Right atrium auricular region (tissue), 2 donors: ENCODE measurements at regions not wholly inside any gene's neighbourhood (a gene's known extent, or its start where the extent isn't known, plus 50 kb on each side); places are given as distances from the start of the nearest gene placed in this dataset.

Source experiments
- DNase-seq: peaks from one replicate; pipeline ENCODE4 v3.0.0-alpha.2; 2019; ENCODE audit warnings: low spot score
- H3K27ac ChIP-seq, 2 donors: fragments of 200-600 bp; sonication (generic); 1 replicate in 1 of 2; 2 replicates in 1 of 2; pipeline ENCODE4 v1.5.1; 2016 to 2019
- H3K27me3 ChIP-seq, 2 donors: fragments of 200-600 bp; sonication (generic); one replicate each; pipeline versions ENCODE4 v1.5.1 to v1.6.0; 2017 to 2019
- H3K36me3 ChIP-seq: fragments of 200-600 bp; sonication (generic); one replicate; pipeline ENCODE4 v1.5.1; 2016
- H3K4me1 ChIP-seq, 2 donors: fragments of 200-600 bp; sonication (generic); one replicate each; pipeline versions ENCODE4 v1.5.1 to v1.6.0; 2017 to 2019
- H3K4me3 ChIP-seq, 2 donors: fragments of 200-600 bp; sonication (generic); 1 replicate in 1 of 2; 2 replicates in 1 of 2; pipeline ENCODE4 v1.5.1; 2017 to 2019; ENCODE audit warnings: mild to moderate bottlenecking in 1 of 2, moderate library complexity in 1 of 2
- H3K9me3 ChIP-seq, 2 donors: fragments of 200-600 bp; sonication (generic); one replicate each; pipeline ENCODE4 v1.5.1; 2019
- CTCF ChIP-seq, 2 donors: fragments of 200-600 bp; sonication (generic); IDR thresholded peaks; one replicate each; pipeline ENCODE4 v1.5.1; 2019; ENCODE audit warnings: antibody characterized with exemption in 2 of 2

- DNase-seq = no peak
- H3K4me1 ChIP-seq = no peaks in the 10 kb centered on the region
- H3K4me3 ChIP-seq = no peak overlapping the region
- H3K9me3 ChIP-seq = no peaks in the 10 kb centered on the region
- no peak overlapping the region for H3K27ac ChIP-seq
- H3K27me3 ChIP-seq = no peaks in the 10 kb centered on the region
- TF ChIP-seq CTCF (IDR thresholded peaks at IDR 0.05) = no peak
- H3K36me3 ChIP-seq = no peaks in the 10 kb centered on the region
Observed at GRCh38 chr2:21944536-21944935, 820.8 kb downstream of the TDRD15 start.

GRCh38 chr2:21945658-21946057 is 821.9 kb downstream of the TDRD15 start:
- Histone ChIP-seq H3K27me3 (no peaks in the 10 kb centered on the region), H3K9me3 (no peaks in the 10 kb centered on the region), H3K36me3 (no peaks in the 10 kb centered on the region), H3K4me3 (no peak overlapping the region), H3K4me1 (no peaks in the 10 kb centered on the region), H3K27ac (no peak overlapping the region)
- TF ChIP-seq CTCF (IDR thresholded peaks at IDR 0.05) = no peak
- no peak for DNase-seq

GRCh38 chr2:21947046-21947445 is 823.3 kb downstream of the TDRD15 start:
- H3K4me3 ChIP-seq = no peak overlapping the region
- H3K27ac ChIP-seq = no peak overlapping the region
- H3K27me3 ChIP-seq = no peaks in the 10 kb centered on the region
- H3K9me3 ChIP-seq = no peaks in the 10 kb centered on the region
- no peak for DNase-seq
- H3K4me1 ChIP-seq = no peaks in the 10 kb centered on the region
- TF ChIP-seq CTCF (IDR thresholded peaks at IDR 0.05) = no peak
- H3K36me3 ChIP-seq = no peaks in the 10 kb centered on the region

GRCh38 chr2:21966139-21966538 is 842.4 kb downstream of the TDRD15 start:
- Histone ChIP-seq H3K4me3 (no peak overlapping the region), H3K27ac (no peak overlapping the region), H3K36me3 (no peaks in the 10 kb centered on the region), H3K27me3 (no peaks in the 10 kb centered on the region), H3K4me1 (no peaks in the 10 kb centered on the region), H3K9me3 (no peaks in the 10 kb centered on the region)
- no peak for TF ChIP-seq CTCF (IDR thresholded peaks at IDR 0.05)
- no peak for DNase-seq

GRCh38 chr2:21970971-21971370 is 847.2 kb downstream of the TDRD15 start:
- H3K9me3 ChIP-seq = no peaks in the 10 kb centered on the region
- no peak for DNase-seq
- TF ChIP-seq CTCF (IDR thresholded peaks at IDR 0.05) = no peak
- H3K36me3 ChIP-seq = no peaks in the 10 kb centered on the region
- H3K27me3 ChIP-seq = no peaks in the 10 kb centered on the region
- H3K4me3 ChIP-seq = no peak overlapping the region
- H3K27ac ChIP-seq = no peak overlapping the region
- no peaks in the 10 kb centered on the region for H3K4me1 ChIP-seq

GRCh38 chr2:21972586-21972985 is 848.8 kb downstream of the TDRD15 start:
- Histone ChIP-seq H3K9me3 (no peaks in the 10 kb centered on the region), H3K4me3 (no peak overlapping the region), H3K27me3 (no peaks in the 10 kb centered on the region), H3K4me1 (no peaks in the 10 kb centered on the region), H3K36me3 (no peaks in the 10 kb centered on the region), H3K27ac (no peak overlapping the region)
- DNase-seq = no peak
- TF ChIP-seq CTCF (IDR thresholded peaks at IDR 0.05) = no peak
